GM18867 (cell line): ENCODE measurements at regions not wholly inside any gene's neighbourhood (a gene's known extent, or its start where the extent isn't known, plus 50 kb on each side); places are given as distances from the start of the nearest gene placed in this dataset.
"Not testable (repeated sequence)": the region's sequence is repeated elsewhere in the genome, so short reads cannot be mapped to it uniquely, and the experiment has no call there.

Experiments
- ATAC-seq: cut with Tn5 transposase; IDR thresholded peaks from one replicate; pipeline ENCODE4 v1.9.1; 2021; ENCODE audit warnings: mild to moderate bottlenecking, moderate library complexity; ENCODE audit not compliant: unreplicated experiment

- ATAC-seq, result no peak
Measured at GRCh38 chr3:162684260-162684659, 1187.7 kb downstream of the OTOL1 start.

- no peak for ATAC-seq
Measured at GRCh38 chr3:162699291-162699690, 1202.7 kb downstream of the OTOL1 start.

- no peak for ATAC-seq
Measured at GRCh38 chr3:162701211-162701610, 1204.6 kb downstream of the OTOL1 start.

- no peak for ATAC-seq
Measured at GRCh38 chr3:162702768-162703385, 1206.3 kb downstream of the OTOL1 start.

GRCh38 chr3:162704238-162704637, 1207.6 kb downstream of the OTOL1 start:
- ATAC-seq, result no peak

- no peak for ATAC-seq
Measured at GRCh38 chr3:162704799-162705385, 1208.3 kb downstream of the OTOL1 start.

- not testable (repeated sequence) for ATAC-seq
Measured at GRCh38 chr3:162708394-162708793, 1211.8 kb downstream of the OTOL1 start.

GRCh38 chr3:162708942-162709706, 1212.5 kb downstream of the OTOL1 start:
- ATAC-seq, result not testable (repeated sequence)

GRCh38 chr3:162710332-162711112, 1213.9 kb downstream of the OTOL1 start:
- no peak for ATAC-seq

GRCh38 chr3:162717074-162717473, 1220.5 kb downstream of the OTOL1 start:
- not testable (repeated sequence) for ATAC-seq

- no peak for ATAC-seq
Measured at GRCh38 chr3:162718697-162719096, 1222.1 kb downstream of the OTOL1 start.

GRCh38 chr3:162719684-162720341, 1223.2 kb downstream of the OTOL1 start:
- no peak for ATAC-seq

- ATAC-seq, result no peak
Measured at GRCh38 chr3:162721736-162722135, 1225.1 kb downstream of the OTOL1 start.

GRCh38 chr3:162722337-162722736, 1225.7 kb downstream of the OTOL1 start:
- no peak for ATAC-seq

GRCh38 chr3:162722796-162723195, 1226.2 kb downstream of the OTOL1 start:
- ATAC-seq, result not testable (repeated sequence)

- ATAC-seq, result no peak
Measured at GRCh38 chr3:162729686-162730085, 1233.1 kb downstream of the OTOL1 start.

GRCh38 chr3:162731961-162732360, 1235.4 kb downstream of the OTOL1 start:
- ATAC-seq, result not testable (repeated sequence)

- no peak for ATAC-seq
Measured at GRCh38 chr3:162738784-162739183, 1242.2 kb downstream of the OTOL1 start.

- ATAC-seq, result no peak
Measured at GRCh38 chr3:162740941-162741596, 1244.5 kb downstream of the OTOL1 start.

GRCh38 chr3:162742159-162742717, 1245.6 kb downstream of the OTOL1 start:
- no peak for ATAC-seq
